ENCODE measurements at regions not wholly inside any gene's neighbourhood (a gene's known extent, or its start where the extent isn't known, plus 50 kb on each side); places are given as distances from the start of the nearest gene placed in this dataset.

- no peak for DNase-seq
- Histone ChIP-seq H4K91ac (ENCODE audit: insufficient read length, low read depth, low read length) (no peak overlapping the region), H4K5ac (ENCODE audit: insufficient read length, low read depth, low read length) (no peak overlapping the region), H3K4me2 (ENCODE audit: insufficient read depth, insufficient read length, low read length) (no peak overlapping the region), H3K27me3 (ENCODE audit: insufficient read depth, low read length) (no peaks in the 10 kb centered on the region), H4K8ac (replicated peaks; ENCODE audit: insufficient read length, low read depth, low read length) (no peak overlapping the region), H2AFZ (ENCODE audit: low read length) (no peak overlapping the region), H3K56ac (ENCODE audit: insufficient read length, low read depth, low read length) (no peak overlapping the region), H4K20me1 (ENCODE audit: control insufficient read depth, insufficient read depth, insufficient read length) (no peaks in the 10 kb centered on the region), H2BK15ac (ENCODE audit: low read depth, low read length) (no peak overlapping the region), H3T11ph (ENCODE audit: low read length) (no peak overlapping the region), H3K27ac (ENCODE audit: insufficient read length, low read depth, low read length) (no peak overlapping the region), H2AK5ac (ENCODE audit: insufficient read length, low read length) (no peak overlapping the region), H3K18ac (ENCODE audit: insufficient read length, low read depth, low read length) (no peak overlapping the region), H3K4ac (ENCODE audit: low read depth, low read length) (no peak overlapping the region), H3K79me1 (ENCODE audit: insufficient read depth, low read depth, low read length, poor library complexity, severe bottlenecking) (no peaks in the 10 kb centered on the region), H3K23me2 (ENCODE audit: insufficient read length, low read depth, low read length, poor library complexity, severe bottlenecking) (no peaks in the 10 kb centered on the region), H3K9ac (ENCODE audit: extremely low read depth, insufficient read length, low read length) (no peak overlapping the region), H2BK5ac (ENCODE audit: insufficient read length, low read length) (no peak overlapping the region), H2BK120ac (ENCODE audit: low read depth, low read length, poor library complexity, severe bottlenecking) (no peak overlapping the region), H3K4me1 (ENCODE audit: insufficient read depth, low read length) (no peaks in the 10 kb centered on the region), H3K14ac (ENCODE audit: insufficient read depth, low read length) (no peak overlapping the region), H3K23ac (ENCODE audit: insufficient read length, low read depth, low read length) (no peak overlapping the region), H3K79me2 (ENCODE audit: insufficient read depth, low read length) (no peaks in the 10 kb centered on the region), H2BK20ac (ENCODE audit: low read depth, low read length, poor library complexity, severe bottlenecking) (no peak overlapping the region), H2BK12ac (ENCODE audit: insufficient read length, low read depth, low read length) (no peak overlapping the region), H3K9me3 (ENCODE audit: control insufficient read depth, low read depth, low read length) (no peaks in the 10 kb centered on the region)
- Mint-ChIP-seq H3K27me3 (ENCODE audit: low read depth) (no peaks in the 10 kb centered on the region), H3K36me3 (ENCODE audit: insufficient read depth in 1 of 3, low read depth in 3 of 3) (peaks cover 3 to 11% (median 6%) of the 10 kb centered on the region in 3 experiments), H3K4me1 (no peaks in the 10 kb centered on the region), H3K27ac (no peak overlapping the region), H3K4me3 (no peak overlapping the region), H3K9me3 (peaks cover 13 to 14% of the 10 kb centered on the region in 2 experiments)
- WGBS (ENCODE audit: extremely low coverage, insufficient read length, low lambda C conversion rate): no CpG with 5 or more reads among the region's 1 CpG
- no peak for TF ChIP-seq CTCF (conservative IDR thresholded peaks at IDR 0.05)
These were observed 494.1 kb downstream of the ZNF385D start for GRCh38 chr3:21256932-21257331.

Data from H9 (cell line).